Non-pigmented ciliary epithelial cell (primary cell): ENCODE measurements at regions not wholly inside any gene's neighbourhood (a gene's known extent, or its start where the extent isn't known, plus 50 kb on each side); places are given as distances from the start of the nearest gene placed in this dataset.
"Not testable (repeated sequence)": the region's sequence is repeated elsewhere in the genome, so short reads cannot be mapped to it uniquely, and the experiment has no call there.

Source experiments
- DNase-seq: peaks from one replicate; pipeline ENCODE4 v3.0.0-alpha.2; 2010; ENCODE audit warnings: low read depth

DNA sequence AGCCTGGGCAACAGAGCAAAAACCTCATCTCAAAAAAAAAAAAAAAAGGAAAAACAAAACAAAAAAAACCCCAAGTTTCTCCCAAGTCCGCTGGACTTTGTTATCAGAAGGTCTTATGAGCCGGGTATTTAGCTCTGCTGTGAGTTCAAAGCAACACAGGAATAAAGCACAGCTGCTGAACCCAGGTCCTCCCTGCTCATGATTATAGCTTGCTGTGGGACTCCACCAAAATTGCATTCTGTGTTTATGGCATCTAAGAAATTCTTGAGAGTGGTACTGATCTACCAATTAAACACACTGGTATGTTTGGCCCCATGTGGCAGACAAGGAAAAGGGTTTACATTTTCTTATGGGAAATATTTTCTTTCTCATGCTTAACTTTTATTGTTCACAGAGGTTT lies 93.6 kb upstream of the NEDD9 start:
- DNase-seq, result no peak

DNA sequence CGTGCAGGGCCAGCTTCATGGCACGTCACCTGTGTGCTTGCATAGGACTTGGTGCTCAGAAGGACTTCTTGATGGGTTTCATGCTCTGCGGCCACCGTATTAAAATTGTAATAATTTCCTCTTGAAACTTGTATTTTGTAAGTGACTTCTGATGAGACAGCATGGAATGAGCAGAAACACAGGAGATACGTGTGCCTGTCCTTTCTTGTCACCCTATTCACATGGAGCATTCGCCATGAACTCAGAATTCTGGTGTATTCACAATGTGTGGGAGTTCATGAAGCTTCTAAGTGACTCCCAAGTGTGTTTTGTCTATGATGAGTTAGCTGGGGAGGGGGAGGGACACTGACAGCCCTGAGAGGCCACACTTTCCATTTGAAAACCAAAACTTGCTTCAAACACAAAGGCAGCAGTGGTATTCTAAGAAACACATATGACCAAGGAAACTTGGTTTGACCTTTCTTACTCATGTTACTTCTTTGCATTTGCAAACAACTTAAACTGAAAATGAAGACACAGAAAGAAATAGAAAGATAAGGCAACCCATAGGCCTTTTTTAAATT lies 92.1 kb upstream of the NEDD9 start:
- no peak for DNase-seq

DNA sequence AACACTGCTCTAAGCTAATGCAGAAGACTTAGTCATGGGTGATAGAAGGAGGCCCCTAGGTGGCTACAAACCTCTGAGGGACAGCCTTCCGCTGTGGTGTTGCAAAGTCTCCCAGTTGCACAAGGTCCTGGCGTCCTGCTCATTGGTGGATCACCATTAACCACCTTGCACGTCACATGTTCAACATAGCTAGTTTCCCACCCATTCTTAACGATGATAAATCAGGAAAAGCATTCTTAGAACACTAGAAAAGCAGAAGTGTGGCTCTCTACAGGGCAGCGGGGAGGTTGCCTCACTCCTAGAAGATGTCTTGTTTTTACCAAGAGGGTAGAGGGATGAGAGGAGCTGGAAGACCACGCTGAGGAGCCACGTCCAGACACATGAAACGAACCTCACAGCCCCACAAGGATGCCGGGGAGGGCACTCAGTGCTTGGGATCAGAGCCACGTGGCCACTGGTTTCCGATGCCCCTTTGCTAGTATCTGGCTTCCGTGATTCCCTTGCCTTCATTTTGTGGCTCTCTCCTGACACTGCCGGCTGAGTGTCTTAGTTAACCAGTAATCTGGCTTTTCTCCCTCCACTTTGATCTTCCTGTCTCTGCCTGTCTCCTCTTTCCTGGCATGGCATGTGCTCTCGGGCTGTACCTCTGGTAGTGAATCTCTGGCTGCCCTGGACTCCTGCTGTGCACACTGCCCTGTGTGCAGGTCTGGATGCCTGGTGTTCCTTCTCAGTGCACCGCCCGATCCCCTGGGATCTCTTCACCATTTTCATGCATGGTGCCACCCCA lies 91.4 kb upstream of the NEDD9 start:
- DNase-seq, result no peak

DNA sequence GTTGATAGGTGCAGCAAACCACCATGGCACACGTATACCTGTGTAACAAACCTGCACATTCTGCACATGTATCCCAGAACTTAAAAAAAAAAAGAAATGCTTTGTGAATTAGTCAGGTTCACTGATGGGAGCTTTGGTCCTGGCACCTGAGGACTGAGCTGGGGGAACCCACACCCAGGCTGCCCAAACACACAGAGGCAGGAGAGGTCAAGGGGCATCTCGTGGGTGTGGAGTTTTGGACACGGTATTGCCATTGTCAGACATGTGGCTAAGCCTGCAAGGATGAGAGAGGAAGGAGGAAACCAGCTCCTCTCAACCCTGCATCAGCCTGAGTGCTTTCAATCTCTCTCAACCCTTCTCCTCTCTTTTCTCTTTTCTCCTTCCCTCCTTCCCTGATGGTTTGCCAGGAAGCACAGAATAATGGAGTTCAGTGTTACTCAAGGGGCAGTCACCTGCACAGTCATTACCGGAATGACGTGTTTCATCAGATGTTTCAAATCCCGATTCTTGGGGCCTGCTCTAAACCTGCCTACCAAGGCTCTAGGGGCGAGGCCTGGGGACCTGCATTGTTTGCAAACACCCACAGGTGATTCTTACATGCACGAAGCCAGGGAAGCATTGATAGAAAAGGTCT lies 89.9 kb upstream of the NEDD9 start:
- DNase-seq, result no peak

DNA sequence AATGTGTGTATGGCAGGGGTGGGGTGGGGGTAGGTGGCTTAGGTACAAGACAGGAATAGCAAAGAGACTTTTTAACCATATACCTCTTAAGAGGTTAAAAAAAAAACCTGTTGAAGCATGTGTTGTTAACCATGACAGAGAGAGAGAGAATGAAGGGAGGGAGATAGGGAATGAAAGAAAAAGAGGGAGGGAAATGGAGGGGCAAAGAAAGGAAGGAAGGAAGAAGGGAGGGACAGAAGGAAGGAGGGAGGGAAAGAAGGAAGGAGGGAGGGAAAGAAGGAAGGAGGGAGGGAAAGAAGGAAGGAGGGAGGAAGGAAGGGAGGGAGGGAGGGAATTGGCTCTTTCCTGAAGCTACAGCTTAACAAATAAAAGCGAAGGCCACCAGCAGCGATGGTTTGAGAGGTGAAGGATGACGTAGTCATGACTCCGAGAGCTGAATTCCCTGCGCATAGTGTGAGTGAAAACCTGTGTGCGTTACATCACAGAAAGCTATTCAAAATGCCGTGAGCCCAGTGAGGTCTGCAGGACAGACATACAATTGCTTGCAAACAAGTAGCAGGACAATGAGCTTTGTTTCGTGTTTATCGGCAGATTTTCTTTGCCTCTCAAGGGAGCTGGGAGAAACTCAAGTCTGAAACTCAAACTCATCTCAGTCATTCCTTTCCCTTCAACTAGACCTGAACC lies 88.6 kb upstream of the NEDD9 start:
- no peak for DNase-seq

DNA sequence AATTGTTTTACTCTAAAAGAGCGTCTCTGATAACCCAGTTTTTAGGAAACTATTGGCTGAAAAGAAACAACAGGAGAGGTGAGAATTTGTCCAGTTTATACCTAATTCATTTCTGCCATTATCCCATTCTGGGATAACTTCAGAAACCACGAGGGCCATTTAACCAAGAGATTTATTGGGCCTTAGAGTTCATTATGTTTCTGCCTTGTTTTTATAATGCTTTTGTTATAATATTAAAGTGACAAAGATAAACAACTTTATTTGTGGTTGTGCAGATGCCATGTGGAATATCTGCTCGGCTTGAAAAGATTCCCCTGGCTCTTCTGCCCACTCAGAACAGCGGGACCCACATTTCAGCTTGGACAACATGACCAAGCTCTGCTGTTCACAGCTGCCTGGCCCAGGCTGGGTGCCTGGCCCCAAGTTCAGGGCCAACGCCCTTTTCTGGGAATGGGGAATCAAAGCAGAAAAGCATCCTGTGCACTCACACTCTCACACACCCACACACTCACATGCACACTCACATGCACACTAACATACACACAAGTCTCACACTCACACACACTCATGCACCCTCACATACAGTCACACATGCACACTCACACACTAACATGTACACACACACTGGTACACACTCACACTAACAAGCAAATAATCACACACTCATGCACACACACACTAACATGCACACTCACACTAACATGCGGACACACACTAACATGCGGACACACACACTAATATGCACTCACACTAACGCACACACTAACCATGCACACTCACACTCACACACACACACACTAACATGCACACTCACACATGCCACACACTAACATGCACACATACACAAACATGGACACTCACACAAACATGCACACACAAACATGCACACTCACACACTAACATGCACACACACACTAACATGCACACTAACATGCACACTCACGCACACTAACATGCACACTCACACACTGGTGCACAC lies 86.7 kb upstream of the NEDD9 start:
- no peak for DNase-seq

DNA sequence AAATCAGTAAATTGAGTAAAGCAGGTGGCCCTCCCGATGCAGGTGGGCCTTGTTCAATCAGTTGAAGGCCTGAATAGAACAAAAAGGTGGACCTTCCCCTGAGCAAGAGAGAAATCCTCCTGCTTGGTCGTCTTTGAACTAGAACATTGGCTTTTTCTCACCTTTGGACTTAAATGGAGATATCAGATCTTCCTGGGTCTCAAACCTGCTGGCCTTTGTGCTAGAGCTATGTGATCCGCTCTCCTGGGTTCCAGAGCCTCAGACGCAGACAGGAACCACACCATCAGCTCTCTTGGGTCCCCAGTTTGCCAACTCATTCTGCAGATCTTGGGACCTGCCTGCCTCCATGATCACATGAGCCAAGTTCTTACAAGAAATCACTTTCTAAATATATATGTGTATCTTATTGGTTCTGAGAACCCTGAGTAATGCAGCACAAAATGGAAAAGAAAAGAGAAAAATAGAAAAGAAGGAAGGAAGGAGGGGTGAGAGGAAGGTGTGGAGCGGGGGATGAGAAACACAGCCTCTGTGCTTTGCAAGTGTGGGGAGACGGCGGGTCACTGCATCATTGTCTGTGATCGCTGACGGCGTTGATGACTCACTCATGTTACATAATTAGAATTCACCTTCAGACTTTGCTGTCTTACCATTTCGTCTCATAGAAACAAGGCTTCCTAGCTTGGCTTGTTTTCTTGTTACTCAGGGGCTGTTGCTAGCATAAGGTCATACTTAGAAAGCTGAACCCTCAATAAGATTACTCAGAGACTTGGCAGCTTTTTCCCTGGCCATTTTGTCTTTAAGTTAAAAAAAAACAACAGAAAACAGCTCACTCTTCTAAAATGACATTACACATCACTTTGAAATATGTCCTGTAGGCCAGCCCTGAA lies 85.7 kb upstream of the NEDD9 start:
- DNase-seq, result peak; percentile 98

DNA sequence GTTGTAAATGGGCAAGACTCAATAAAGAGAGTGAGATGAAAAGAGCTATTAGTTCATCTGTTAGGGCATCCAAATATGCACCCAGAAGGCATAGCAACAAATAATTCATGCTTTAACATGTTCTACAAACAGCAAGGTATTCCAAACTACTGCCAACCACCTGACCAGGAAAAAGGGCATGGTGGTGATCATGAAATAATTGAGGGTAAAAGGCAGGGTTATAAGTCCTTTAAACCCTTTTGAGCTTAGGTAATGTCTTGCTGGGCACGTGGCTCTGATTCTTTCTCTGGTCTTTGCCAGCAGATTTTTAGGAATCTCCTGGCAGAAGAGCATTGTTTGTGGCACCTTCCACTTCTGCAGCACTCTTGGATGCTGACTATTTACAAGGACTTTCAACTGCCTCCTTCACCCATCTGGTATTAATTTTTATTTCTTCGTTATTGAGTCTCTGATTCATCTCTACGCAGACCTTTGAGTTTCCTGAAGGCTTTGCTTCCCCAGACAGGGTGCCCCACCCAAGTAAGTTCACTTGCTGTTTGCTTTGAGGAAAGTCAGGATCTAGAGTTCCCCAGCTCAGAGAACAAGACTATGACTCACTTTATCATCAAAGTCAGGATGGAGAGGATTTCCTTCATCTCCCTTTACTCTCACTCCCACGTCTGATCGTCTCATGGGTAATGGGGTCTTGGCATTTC lies 83.4 kb upstream of the NEDD9 start:
- peak; percentile 93 for DNase-seq

DNA sequence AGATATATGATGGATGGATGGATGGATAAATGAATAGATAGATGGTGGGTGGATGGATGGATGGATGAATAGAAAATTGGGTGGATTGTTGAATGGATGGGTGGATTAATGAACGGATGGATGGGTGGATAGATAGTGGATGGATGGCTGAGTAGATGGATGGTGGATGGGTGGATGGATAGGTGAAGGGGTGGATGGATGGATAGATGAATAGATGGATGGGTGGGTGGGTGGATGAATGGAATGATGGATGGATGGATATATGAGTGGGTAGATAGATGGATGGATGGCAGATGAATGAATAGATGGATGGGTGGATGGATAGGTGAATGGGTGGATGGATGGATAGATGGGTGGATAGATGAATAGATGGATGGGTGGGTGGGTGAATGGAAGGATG lies 80.7 kb upstream of the NEDD9 start:
- DNase-seq, result no peak

DNA sequence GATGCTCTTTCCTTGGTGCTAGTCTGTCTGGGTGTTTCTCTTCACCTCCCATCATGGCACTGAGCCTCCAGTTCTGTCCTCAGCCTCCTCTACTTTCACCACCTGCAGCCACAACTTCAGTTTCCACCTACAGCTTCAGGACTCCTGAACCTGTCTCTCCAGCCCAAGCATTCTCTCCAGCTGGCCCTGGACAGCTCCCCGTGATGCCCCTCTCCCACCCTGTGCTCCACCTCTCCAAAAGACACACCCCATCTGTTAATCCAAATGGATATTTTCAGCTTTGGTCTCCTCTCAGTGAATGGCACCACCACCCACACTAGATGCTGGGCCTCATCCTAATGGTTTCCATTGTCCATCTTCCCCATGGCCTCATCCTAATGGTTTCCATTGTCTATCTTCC lies 79.5 kb upstream of the NEDD9 start:
- no peak for DNase-seq

DNA sequence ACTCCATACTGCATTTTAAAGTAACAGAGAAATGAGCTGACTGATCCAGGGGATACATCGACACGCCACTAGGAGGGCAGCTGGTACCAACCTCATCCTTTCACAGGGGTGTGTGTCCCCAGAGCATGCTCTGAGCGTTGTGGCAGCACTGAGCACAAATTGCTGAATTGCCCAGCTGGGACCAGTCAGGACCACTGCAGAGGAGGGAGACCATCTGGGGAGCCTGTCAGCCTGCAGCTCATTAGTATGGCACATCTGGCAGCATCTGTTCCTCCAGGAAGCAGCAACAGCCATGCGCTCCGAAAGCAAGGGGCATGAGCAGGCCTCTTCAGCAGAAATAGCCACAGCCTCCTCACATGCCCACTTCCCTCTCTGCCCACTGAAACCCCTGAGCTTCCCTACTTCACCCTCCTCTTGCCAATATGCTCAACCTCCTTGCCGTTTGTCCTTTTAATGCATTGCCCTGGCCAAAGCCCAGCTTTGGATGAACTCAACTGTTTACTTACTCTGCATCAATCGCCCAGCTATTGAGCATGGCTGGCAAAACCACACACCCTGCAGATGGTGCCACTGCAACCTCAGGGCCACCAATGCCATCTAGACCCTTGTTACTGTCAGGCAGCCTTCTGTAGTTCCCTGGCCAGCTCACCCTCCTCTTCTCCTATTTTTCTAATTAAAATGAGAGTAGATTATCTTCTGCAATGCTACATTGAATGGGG lies 77.6 kb upstream of the NEDD9 start:
- no peak for DNase-seq

DNA sequence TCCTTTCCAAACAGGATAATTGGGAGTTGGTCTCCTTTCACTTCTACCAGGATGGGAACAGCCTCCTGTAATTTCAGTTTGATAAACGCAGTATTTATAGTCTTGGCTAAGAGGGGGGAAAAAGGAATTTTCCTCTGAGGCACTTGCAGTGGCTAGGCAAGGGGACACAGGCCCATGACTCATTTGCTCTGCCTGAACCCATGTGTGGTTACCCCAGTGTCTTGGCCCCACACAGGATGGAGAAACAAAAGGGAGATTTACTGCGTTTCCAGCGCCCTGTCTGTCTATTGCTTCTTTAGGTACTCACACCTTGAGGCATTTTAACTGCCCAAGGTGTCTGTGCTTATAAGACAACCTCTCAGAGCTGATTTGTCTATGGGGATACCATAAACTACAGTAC lies 74.8 kb upstream of the NEDD9 start:
- DNase-seq, result no peak

DNA sequence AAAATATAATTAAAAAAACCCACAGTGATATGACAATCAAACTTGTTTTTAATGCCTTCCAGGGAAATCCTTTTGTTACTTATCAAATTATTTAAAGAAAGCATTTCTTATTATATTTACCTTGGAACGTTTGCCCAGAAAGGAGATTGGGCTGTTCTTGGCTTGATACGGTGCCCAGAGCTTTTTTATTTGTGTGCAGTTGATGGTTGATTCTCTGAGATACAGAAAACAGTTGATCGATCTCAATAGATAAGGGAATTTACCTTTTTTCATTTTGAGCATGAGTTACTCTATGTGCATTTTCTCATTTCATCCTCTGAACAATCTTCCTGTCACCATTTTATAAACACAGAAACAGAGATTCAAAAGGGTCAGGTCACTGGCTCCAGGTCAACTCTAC lies 72.5 kb upstream of the NEDD9 start:
- DNase-seq, result no peak

DNA sequence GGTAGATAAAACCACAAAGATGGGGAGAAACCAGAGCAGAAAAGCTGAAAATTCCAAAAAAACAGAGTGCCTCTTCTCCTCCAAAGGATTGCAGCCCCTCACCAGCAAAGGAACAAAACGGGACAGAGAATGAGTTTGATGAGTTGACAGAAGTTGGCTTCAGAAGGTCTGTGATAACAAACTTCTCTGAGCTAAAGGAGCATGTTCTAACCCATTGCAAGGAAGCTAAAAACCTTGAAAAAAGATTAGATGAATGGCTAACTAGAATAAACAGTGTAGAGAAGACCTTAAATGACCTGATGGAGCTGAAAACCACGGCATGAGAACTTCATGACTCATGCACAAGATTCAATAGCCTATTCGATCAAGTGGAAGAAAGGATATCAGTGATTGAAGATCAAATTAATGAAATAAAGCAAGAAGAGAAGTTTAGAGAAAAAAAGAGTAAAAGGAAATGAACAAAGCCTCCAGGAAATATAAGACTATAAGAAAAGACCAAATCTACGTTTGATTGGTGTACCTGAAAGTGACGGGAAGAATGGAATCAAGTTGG lies 67.5 kb upstream of the NEDD9 start:
- not testable (repeated sequence) for DNase-seq

DNA sequence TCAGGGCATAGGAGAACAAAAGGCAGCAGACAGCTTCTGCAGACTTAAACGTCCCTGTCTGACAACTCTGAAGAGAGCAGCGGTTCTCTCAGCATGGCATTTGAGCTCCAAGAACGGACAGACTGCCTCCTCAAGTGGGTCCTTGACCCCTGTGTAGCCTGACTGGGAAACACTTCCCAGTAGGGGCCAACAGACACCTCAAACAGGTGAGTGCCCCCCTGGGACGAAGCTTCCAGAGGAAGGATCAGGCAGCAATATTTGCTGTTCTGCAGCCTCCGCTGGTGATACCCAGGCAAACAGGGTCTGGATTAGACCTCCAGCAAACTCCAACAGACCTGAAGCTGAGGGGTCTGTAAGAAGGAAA lies 66.9 kb upstream of the NEDD9 start:
- not testable (repeated sequence) for DNase-seq

DNA sequence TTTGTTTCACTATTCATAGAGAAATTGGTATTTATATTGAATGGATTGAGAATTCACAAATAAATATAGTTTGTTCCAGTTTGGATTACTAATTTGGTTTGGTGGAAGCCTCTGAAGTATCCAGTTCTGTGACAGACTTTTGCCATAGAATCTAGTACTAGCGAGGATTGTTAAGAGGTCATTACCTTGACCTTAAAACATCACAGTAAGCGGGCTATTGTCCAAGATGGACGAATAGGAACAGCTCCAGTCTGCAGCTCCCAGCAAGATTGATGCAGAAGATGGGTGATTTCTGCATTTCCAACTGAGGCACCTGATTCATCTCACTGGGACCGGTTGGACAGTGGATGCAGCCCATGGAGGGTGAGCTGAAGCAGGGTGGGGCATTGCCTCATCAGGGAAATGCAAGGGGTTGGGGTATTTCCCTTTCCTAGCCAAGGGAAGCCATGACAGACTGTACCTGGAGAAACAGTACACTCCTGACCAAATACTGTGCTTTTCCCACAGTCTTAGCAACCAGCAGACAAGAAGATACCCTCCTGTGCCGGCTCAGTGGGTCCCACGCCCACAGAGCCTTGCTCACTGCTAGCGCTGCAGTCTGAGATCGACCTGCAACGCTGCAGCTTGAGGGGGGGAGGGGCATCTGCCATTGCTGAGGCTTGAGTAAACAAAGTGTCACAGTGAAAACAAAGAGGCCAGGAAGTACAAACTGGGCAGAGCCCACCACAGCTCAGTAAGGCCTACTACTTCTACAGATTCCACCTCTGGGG lies 66.4 kb upstream of the NEDD9 start:
- DNase-seq, result no peak

DNA sequence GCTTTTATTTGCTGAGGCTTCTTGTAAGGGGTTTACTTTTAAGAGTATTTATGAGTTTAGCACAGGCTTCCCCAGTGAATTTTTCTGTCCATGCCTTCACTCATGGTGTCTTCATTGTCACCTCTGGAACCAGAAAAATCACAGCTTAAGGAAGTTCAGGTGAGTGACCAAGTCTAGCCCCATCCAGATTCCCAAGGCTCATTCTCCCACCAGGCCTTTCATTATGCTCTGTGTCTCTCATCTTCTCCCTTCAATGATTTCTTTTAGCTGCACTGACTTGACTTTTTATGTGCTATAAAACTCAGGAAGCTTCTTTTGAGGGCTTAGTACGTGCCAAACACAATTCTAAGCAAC lies 64.9 kb upstream of the NEDD9 start:
- DNase-seq, result no peak
